Calu3 (cell line): ENCODE measurements at regions not wholly inside any gene's neighbourhood (a gene's known extent, or its start where the extent isn't known, plus 50 kb on each side); places are given as distances from the start of the nearest gene placed in this dataset.

ENCODE experiments used
- BruUV-seq: library from RNA; stranded (reverse); fragments of 400-500 nt; replicated peaks from 2 replicates; lab custom pipeline; 2021; lab: Mats Ljungman, UMichigan
- CTCF ChIA-PET: fragments of 300-600 bp; sonication (Branson Sonifier 250); formaldehyde crosslinking; loops from one replicate; lab custom pipeline; 2022; ENCODE audit warnings: antibody characterized with exemption; lab: Charles Lee
- DNase-seq: peaks from one replicate; pipeline ENCODE4 v3.0.0; 2022
- H3K27ac Mint-ChIP-seq: one replicate; pipeline ENCODE4 v1.8.0; 2022; ENCODE audit warnings: mixed read lengths; ENCODE audit not compliant: unreplicated experiment
- H3K27me3 Mint-ChIP-seq: one replicate; pipeline ENCODE4 v1.8.0; 2022; ENCODE audit warnings: mixed read lengths; ENCODE audit not compliant: unreplicated experiment
- H3K36me3 Mint-ChIP-seq: one replicate; pipeline ENCODE4 v1.8.0; 2022; ENCODE audit warnings: mild to moderate bottlenecking, moderate library complexity, mixed read lengths; ENCODE audit not compliant: insufficient read depth, unreplicated experiment
- H3K4me1 Mint-ChIP-seq: one replicate; pipeline ENCODE4 v1.8.0; 2022; ENCODE audit warnings: mild to moderate bottlenecking, low read depth, mixed read lengths; ENCODE audit not compliant: unreplicated experiment
- H3K4me3 Mint-ChIP-seq: one replicate; pipeline ENCODE4 v1.8.0; 2022; ENCODE audit warnings: mild to moderate bottlenecking, low read depth, moderate library complexity, mixed read lengths; ENCODE audit not compliant: unreplicated experiment
- H3K9me3 Mint-ChIP-seq: one replicate; pipeline ENCODE4 v1.8.0; 2022; ENCODE audit warnings: low read depth, mixed read lengths; ENCODE audit not compliant: unreplicated experiment
- CTCF ChIP-seq: fragments of 200-600 bp; IDR thresholded peaks from one replicate; pipeline ENCODE4 v1.8.0; 2022; ENCODE audit warnings: antibody characterized with exemption; ENCODE audit not compliant: unreplicated experiment
- intact Hi-C: fragments of 100-400 bp; cut with micrococcal nuclease; formaldehyde crosslinking; loops from one replicate; pipeline ENCODE4 v1.10.0; 2022; ENCODE audit not compliant: unreplicated experiment

GRCh38 chr2:183269956-183270355 is 145.7 kb downstream of the NUP35 start:
- BruUV-seq, result no TSS peak
- H3K36me3 Mint-ChIP-seq, result no peaks in the 10 kb centered on the region
- no peak for TF ChIP-seq CTCF
- DNase-seq, result no peak
- H3K27me3 Mint-ChIP-seq, result no peaks in the 10 kb centered on the region
- no peak overlapping the region for H3K27ac Mint-ChIP-seq
- H3K4me1 Mint-ChIP-seq, result no peaks in the 10 kb centered on the region
- intact Hi-C loops, result no loop called here
- no peak overlapping the region for H3K4me3 Mint-ChIP-seq
- CTCF ChIA-PET, result interaction anchor here (0.7 kb wide), 1 partner anchor 9 kb away, joined by 3 read pairs; no protein-coding TSS in a partner anchor
- H3K9me3 Mint-ChIP-seq, result no peaks in the 10 kb centered on the region

GRCh38 chr2:183283209-183283608 is 159.0 kb downstream of the NUP35 start:
- Mint-ChIP-seq H3K4me3 (no peak overlapping the region), H3K36me3 (no peaks in the 10 kb centered on the region), H3K27me3 (no peaks in the 10 kb centered on the region), H3K9me3 (no peaks in the 10 kb centered on the region), H3K4me1 (no peaks in the 10 kb centered on the region), H3K27ac (no peak overlapping the region)
- BruUV-seq, result no TSS peak
- TF ChIP-seq CTCF, result no peak
- intact Hi-C loops, result no loop called here
- CTCF ChIA-PET, result no interaction called here
- no peak for DNase-seq

- intact Hi-C loops, result no loop called here
- CTCF ChIA-PET, result no interaction called here
- Mint-ChIP-seq H3K36me3 (no peaks in the 10 kb centered on the region), H3K27me3 (no peaks in the 10 kb centered on the region), H3K4me1 (no peaks in the 10 kb centered on the region), H3K9me3 (no peaks in the 10 kb centered on the region), H3K27ac (no peak overlapping the region), H3K4me3 (no peak overlapping the region)
- DNase-seq, result no peak
- BruUV-seq, result no TSS peak
- TF ChIP-seq CTCF, result no peak
Observed at GRCh38 chr2:183284606-183285005, 160.4 kb downstream of the NUP35 start.

GRCh38 chr2:183291436-183291835 is 167.2 kb downstream of the NUP35 start:
- CTCF ChIA-PET, result no interaction called here
- TF ChIP-seq CTCF, result no peak
- Mint-ChIP-seq H3K36me3 (no peaks in the 10 kb centered on the region), H3K4me3 (no peak overlapping the region), H3K9me3 (no peaks in the 10 kb centered on the region), H3K27me3 (no peaks in the 10 kb centered on the region), H3K4me1 (no peaks in the 10 kb centered on the region), H3K27ac (no peak overlapping the region)
- intact Hi-C loops, result no loop called here
- BruUV-seq, result no TSS peak
- no peak for DNase-seq

GRCh38 chr2:183292028-183292427 is 167.8 kb downstream of the NUP35 start:
- Mint-ChIP-seq H3K9me3 (no peaks in the 10 kb centered on the region), H3K4me3 (no peak overlapping the region), H3K27me3 (no peaks in the 10 kb centered on the region), H3K36me3 (no peaks in the 10 kb centered on the region), H3K4me1 (no peaks in the 10 kb centered on the region), H3K27ac (no peak overlapping the region)
- TF ChIP-seq CTCF, result no peak
- DNase-seq, result no peak
- intact Hi-C loops, result no loop called here
- CTCF ChIA-PET, result no interaction called here
- no TSS peak for BruUV-seq
